ENCODE measurements at regions not wholly inside any gene's neighbourhood (a gene's known extent, or its start where the extent isn't known, plus 50 kb on each side); places are given as distances from the start of the nearest gene placed in this dataset.

DNA sequence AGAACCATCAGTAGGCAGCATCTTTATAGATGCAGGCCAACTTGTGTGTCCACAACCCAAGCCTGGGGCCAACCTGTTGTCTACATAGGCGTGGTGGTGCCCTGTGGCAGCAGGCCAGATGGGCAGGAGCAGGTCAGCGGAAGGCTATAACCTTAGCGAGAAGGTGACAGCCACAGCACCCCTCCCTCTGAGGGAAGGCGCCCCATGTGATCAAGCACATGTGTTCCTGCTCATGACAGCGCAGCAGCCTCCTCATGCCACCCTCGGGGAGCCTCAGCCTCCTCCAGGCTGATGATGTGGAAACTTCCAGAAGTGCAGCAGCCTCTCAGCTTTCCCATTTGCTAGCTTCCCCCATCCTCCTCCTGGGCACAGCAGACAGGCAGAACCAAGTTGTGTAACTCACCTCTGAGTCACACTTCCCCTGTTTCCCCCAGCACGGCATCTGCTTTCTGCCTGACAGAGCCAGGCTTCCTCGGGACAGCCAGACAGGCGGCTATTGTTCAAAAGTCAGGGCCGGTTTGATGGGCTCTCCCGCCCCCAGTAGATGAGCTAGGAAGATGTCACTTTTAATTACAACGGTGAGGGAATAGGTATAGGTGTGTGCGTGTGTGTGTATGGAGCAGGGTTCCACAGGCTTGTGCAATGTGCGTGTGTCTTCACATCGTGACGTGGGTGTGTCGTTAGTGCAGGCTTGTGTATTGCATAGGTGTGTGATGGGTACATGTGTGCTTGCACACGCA is 312.0 kb upstream of the ZMIZ1 start:
- DNase-seq (ENCODE audit: extremely low spot score, insufficient read length, low read depth) = no peak

DNA sequence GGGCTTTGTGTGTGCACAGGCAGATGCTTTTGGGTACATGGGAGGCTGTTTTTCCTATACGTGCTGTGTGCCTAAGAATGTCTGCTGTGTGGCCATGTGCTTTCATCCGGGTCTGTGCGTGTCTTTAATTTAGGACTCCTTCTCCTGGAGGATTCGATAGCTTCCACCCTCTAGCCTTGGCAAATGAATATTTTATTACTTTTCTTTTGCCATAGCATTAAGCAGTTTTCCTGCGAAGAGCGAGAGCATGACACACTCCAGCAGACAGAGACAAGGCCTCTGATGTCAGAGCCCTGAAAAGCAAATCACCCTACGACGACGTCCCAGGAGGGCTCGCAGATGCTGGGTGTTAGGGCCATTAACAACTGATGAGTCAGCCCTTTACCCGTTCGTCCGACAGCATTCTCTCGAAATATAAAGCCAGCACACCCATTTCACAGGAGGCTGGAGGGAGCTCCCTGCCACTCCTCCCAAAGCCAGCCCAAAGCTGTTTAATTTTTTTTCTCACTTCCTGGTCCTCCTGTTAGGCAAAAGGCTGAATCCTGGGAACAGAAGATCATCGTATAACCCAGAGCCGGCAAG is 311.3 kb upstream of the ZMIZ1 start:
- no peak for DNase-seq (ENCODE audit: extremely low spot score, insufficient read length, low read depth)
- no peak for FAIRE-seq

More for the DNA sequence above, 312.0 kb upstream of the ZMIZ1 start:
- FAIRE-seq = no peak

DNA sequence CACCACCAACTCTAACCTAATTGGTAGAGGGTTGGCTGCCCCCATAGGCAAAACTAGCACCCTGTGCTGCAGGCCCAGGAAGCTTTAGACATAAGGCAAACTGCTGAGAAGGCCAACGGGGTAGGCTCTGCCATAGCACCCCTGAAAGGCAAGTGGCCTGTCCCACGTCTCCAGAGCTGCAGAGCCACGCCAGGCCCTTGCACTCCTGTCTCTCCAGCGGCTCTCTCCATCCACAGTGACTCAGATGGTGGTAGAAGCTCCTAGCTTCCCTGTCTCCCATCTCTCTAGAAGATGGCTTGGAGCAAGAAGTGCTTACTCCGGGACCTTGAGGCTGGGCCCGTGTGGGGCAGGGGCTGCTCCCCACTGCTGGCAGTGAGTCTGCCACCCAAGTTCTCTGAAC is 310.6 kb upstream of the ZMIZ1 start:
- DNase-seq (ENCODE audit: extremely low spot score, insufficient read length, low read depth) = no peak
- no peak for FAIRE-seq

DNA sequence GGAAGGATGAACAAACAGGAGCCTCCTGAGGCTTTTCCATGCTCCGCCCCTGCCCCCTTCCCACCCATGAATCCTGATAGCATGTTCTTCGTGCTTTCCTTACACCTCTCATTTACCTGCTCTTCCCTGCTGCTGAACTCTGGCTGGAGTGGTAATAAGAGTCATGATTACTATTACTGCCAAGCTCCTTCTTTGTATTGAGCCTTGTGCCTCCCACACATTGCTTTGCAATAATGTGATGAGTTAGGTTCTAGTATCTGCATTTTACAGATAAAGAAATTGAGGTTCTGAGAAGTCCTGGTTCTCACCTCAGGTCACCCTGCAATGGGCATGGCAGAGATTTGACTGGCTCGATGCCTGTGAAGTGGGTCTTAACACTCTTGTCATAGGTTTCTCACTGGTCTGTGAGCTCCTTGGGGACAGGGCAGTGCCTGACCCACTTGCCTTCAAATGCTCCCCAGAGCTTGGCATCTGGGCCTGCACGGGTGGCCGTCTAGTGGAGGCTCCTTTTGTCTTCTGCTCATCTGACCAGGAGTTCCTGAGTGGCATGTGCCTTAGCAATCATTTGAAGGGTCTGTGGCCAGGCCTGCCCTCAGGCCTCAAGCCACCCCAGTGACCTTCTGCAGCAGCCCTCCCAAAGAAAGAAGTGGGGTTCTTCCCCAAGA is 309.2 kb upstream of the ZMIZ1 start:
- no peak for FAIRE-seq
- DNase-seq (ENCODE audit: extremely low spot score, insufficient read length, low read depth) = no peak

DNA sequence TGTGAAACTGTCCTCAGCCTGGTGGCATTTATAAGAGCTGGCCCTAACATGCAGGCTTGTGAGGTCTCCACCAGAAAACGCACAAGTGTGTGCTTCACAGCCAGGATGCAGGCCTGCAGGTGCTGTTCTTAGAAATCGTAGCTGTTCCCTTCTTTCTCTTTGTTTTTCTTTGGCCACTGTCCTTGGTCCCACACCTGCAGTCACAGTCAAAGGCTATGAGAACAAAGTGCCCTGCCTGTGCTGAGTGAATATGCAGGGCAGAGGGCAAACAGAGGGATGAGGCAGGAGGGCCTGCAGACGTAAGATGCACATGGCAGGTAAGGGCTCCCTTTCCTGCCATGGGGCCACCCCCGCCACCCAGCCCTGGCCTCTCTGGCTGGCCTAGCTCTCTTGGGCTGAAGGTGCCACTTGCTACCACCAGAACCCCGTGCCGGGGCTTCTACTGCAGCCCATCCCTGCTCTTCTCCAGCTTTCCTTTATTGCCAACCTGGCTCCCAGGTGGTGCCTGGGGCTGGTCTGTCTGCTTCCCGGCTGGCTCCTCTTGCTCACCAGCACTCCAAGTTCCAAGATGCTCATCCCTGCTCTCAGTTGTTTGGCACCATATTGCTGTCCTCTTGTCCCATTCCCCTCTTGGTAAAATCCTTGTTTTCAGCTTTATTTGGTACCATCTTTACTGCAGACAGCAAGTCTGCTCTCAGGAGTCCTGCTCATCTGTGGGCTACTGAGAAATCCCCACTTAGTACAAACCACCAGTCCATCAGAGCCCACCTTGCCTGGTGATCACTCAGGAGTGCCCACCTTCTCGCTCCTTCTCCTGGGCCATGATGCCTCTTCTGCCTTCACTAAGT is 308.1 kb upstream of the ZMIZ1 start:
- DNase-seq (ENCODE audit: extremely low spot score, insufficient read length, low read depth) (no peak), FAIRE-seq (no peak)

DNA sequence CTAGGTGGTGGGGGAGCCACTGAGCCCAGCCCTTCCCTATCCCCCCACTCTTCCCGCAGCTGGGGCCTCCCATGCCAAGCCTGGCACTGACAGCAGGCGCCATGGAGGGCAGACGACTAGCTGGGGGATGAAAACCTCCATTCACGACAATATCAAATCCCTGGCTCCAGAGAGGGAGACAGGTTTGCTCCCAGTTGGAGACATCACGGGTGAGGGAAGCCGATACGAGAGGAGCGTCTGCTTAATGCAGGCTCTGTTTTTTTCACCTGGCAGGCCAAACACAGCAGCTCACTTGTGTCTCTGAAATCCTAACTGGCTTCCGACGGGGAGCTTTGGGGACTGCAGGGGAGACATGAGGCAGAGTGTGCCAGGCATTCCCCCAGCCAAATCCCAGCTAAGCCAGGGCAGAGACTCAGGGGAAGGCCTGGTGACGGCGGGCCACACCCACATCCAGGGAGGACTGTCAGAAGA is 307.4 kb upstream of the ZMIZ1 start:
- FAIRE-seq (no peak), DNase-seq (ENCODE audit: extremely low spot score, insufficient read length, low read depth) (no peak)

DNA sequence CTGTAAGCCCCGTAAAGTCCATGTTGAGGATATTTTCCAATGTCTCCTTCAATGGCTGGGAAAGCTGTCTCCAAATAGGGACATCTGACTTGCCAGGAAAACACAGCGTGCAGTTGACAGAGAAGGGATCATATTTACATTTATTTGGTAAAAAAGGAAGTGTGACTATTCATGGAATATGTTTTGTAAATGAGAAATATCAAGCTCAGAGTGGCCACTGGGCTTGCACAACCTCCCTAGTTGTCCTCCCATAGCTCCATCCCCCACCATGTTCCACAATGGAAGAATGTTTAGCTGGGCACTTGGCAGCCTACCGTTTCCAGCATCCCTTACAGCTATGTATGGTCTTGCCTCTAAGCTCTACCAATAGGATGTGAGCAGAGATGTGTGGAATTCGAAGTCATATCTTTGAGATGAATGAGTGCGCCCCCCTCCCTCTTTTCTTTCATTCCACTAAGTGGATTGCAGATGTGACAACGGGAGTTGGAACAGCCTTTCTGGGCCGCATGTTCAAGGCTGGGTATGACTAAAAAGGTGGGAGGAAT is 306.6 kb upstream of the ZMIZ1 start:
- DNase-seq (ENCODE audit: extremely low spot score, insufficient read length, low read depth) (no peak), FAIRE-seq (no peak)

DNA sequence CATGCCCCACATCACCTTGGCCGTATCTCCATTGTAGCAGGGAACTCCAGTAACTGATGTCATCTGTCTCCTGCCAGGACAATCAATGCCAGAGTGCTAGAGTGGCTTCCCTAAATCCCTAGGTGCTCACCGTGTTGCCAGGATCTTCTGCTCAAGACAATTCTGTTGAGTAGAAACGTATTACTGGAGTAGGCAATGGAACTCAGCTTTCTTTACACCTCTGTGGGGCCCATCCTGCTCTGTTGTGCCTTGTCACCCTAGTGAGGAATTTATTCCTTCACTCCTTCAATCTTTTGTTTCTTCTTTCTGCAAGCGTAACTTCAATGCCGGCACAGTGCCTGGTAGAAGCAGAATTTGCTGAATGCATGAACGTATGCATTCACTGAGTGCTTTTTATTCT is 305.5 kb upstream of the ZMIZ1 start:
- DNase-seq (ENCODE audit: extremely low spot score, insufficient read length, low read depth) (no peak), FAIRE-seq (no peak)

DNA sequence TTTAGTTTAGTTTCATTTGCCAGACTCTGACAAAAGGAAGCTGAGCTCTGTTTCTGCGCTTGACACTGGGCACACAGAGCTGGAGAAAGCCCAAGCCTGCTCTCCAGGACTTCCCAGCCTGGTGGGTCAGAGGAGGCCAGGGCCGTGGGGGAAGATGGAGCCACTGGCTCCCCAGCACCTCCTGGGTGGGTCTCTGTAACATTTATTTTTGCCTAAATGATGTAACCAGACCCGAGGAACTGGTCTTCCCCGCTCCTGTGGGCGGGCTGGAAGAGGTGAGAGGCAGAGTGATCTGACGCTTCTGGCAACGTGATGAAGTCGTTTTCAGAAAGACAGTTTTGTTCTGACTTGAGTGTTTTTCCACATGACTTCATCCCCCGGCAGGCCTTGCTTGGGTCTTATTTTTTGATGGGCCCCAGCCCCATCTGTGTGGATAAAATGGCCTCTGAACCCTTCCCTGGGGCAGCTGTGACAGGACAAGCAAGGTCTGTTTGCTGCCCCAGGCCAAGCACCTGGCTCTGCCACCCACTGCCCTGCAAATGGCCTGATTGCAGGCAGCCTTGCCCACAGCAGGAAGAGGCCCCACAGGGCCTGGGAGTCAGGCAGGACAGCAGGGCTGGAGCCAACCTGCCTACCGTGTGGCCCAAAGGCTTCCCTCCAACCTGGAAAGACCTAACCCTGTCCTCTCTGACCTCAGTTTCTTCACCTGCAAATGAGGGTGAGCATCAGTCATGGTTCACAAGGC is 304.9 kb upstream of the ZMIZ1 start:
- DNase-seq (ENCODE audit: extremely low spot score, insufficient read length, low read depth) = peak; percentile 22
- peak; percentile 62 for FAIRE-seq

DNA sequence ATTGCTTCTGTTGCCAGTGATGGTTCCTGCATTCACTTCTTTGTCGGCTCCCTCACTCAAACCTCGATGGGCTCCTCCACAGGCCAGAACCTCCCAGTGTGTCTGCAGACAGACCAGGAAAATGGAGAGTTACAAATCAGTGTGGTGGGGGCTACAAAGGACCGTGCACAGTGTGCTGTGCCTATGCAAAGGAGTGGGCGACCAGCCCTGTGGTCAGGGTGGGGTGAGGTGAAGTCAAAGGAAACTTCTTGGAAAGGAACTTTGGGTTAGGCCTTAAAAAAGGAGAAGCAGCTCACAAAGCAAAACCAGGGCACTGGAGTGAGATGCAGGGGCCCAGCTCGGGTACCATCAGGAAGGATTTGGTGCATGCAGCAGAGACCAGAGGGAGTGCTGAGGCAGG is 304.3 kb upstream of the ZMIZ1 start:
- FAIRE-seq (no peak), DNase-seq (ENCODE audit: extremely low spot score, insufficient read length, low read depth) (no peak)

DNA sequence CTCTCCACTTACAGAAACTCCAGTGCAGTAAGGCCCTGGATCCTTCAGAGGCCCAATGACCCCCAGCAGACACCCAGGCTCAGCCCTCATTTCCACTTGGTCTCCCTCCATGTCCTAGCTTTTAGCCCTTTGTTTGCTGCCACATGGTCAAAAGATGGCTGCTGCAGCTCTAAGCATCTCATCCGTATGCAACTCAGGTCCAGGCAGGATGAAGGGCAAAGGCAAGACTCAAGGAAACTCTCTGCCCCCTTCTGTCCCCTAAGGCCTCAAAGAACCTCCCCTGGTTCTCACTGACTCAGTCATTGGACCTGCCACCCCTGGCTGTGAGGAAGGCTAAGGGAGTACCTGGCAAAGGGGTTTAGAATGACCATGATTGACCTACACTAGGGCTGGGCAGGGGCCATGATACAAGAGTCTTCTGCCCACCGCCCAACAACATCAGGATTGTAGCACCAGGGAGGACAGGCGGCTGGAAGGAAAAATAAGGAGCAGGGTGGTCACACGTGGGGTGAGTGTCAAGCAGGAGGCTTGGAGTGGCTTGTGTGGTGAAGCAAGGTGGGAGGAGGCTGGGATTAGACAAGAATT is 303.8 kb upstream of the ZMIZ1 start:
- FAIRE-seq = no peak
- no peak for DNase-seq (ENCODE audit: extremely low spot score, insufficient read length, low read depth)

DNA sequence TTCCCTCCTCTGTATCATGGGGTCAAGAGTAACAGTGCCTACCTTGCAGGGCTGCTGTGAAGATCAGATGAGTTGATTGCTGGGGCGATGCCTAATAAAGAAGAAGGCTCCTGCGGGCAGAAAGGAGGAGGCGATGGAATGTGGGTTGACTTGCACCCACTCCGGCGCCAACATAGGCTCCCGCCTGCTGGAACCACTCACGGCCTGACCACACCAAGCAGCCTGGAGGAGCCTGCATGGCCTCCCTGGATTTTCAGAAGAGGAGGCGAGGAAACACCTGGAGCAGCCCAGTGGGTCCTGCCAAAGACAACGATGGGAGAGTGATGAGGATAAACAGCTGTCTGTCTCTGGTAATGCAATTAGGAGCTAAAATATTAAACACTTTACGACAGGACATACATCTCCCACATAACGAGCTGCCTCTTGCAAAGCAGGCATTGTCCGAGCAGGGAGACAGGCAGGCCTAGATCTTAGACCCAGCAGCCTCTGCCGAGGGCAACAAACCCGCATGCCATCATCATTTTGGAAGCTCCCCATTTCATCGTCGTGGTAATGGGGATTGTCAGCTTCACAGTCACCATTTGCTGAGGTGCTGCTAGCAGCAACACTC is 302.9 kb upstream of the ZMIZ1 start:
- no peak for DNase-seq (ENCODE audit: extremely low spot score, insufficient read length, low read depth)
- FAIRE-seq = no peak

DNA sequence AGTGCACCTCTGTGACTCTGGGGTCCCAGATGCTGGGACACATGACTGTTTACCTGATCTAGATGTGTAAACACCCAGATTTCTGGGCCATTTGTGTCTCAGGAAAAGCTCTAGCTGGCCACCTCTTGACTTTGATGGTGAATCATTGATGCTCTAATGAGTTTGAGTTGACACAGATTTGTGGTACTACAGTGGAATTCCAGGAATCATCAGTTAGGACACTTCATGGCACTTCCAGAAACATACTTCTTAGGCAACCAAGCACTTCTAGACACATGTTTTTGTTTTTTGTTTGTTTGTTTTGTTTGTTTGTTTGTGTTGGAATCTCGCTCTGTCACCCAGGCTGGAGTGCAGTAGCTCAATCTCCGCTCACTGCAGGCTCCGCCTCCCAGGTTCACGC is 302.2 kb upstream of the ZMIZ1 start:
- DNase-seq (ENCODE audit: extremely low spot score, insufficient read length, low read depth) = no peak
- no peak for FAIRE-seq

DNA sequence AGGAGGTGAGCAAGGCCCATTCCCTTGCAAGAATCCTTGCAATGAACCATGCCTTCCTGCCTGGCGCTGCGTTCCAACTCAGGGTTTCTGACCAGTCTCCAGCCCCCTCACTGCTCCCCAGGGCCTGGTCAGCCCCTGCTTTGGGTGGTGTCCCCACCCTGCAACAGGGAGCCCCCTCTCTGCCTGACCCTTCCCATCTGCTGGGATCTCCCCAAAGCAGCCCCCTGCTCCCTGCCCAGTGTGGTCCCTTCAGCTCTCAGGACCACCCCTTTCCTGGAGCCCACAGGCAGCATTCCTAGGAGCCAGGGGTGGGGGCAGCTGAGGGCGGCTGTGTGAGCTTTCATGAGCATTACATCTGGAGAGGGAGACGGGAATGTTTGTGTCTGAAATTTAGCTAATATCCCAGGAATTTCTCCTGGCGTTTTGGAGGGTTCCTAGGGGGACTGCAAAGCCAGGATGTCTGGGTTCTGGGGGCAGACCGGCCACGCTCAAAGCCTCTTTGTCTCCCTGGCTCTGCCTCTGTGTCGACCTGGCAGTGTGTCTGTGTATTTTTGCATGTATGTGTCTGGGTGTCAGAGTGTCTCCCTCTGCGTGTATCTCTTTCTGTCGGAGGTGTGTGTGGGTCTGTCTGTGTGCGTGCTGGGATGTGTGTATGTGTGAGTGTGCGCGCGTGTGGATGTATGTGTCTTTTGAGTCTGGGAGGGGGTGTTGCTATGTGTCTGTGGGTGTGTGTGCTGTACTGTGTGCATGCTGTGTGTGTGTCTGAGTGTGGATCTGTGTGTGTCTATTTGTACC is 300.5 kb upstream of the ZMIZ1 start:
- no peak for FAIRE-seq

DNA sequence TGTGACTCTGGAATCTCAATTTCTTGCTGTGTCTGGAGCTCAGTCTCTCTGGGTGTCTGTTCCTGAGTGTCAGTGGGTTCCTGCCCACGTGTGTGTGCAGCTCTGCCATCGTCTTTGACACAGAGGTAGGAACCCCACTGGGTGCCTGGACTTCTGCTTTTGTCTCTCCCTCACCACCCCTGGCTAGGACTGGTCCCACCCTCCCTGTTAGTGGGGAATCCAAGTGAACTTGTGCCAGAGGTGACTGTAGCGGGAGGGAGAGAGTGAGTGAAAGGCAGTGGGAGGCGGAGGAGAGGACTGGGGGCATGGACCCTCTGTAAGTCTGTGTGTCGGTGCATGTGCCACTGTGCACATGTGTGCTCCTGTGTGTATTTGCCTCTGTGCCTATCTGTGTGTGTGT is 299.9 kb upstream of the ZMIZ1 start:
- FAIRE-seq (no peak), DNase-seq (ENCODE audit: extremely low spot score, insufficient read length, low read depth) (no peak)

More for the DNA sequence above, 300.5 kb upstream of the ZMIZ1 start:
- no peak for DNase-seq (ENCODE audit: extremely low spot score, insufficient read length, low read depth)

DNA sequence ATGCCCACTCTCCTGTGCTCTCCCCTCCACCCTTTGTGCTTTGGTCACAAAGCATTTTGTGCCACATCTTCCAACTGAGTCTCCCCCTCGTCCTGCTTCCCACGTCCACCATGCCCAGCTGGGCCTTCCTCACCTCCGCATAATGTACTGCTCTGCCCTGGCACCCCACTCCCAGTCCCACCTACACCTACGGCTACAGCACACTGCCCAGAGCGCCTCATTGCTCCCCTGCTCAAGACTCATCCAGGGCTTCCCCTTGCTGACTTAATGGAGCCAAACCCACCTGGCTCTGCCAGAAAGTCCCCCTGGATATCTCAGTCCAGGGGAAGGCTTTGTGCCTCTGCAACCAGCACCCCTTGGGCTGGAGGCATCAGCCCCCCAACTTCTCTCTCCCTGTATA is 299.2 kb upstream of the ZMIZ1 start:
- FAIRE-seq = no peak
- DNase-seq (ENCODE audit: extremely low spot score, insufficient read length, low read depth) = no peak

DNA sequence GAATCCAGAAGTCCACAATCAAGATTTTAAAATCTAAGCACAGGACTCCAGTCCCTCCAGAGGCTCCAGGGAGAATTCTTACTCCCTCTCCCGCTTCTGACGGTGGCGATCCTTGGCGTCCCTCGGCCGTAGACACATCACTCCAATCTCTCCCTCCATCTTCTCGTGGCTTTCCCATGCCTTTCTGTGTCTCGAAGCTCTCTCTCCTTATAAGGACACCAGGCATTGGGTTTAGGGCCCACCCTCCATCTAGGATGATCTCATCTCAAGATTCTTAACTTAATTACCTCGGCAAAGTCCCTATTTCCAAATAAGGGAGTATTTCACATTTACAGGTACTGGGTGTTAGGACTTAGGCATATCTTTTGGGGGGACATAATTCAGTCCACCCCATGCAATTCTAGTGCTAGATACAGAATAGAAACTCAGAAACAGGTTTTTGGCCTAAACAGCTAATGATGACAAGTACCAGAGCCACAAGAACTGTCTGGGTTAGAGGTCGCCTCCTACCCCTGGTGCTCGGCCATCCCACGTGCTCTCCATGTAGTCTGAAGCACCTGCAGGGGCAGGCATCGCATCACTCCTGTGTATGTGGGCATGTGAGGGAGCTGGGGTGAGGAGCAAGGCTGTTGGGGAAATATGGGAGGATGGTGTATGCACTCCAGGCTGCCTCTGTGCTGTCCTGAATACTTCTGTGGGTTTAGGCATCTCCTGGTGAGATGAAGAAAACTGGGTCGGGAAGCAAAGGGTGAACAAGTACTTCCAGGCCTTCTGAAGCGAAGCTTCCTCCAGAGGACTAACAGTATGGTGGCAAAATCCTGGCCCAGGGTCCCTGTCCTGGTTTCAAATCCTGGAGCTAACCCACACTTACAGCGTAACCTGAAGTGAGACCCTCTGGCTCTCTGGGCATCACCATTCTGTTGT is 298.3 kb upstream of the ZMIZ1 start:
- no peak for DNase-seq (ENCODE audit: extremely low spot score, insufficient read length, low read depth)
- no peak for FAIRE-seq

Data from GM18507 (cell line).